ENCODE measurements at regions not wholly inside any gene's neighbourhood (a gene's known extent, or its start where the extent isn't known, plus 50 kb on each side); places are given as distances from the start of the nearest gene placed in this dataset.

DNA sequence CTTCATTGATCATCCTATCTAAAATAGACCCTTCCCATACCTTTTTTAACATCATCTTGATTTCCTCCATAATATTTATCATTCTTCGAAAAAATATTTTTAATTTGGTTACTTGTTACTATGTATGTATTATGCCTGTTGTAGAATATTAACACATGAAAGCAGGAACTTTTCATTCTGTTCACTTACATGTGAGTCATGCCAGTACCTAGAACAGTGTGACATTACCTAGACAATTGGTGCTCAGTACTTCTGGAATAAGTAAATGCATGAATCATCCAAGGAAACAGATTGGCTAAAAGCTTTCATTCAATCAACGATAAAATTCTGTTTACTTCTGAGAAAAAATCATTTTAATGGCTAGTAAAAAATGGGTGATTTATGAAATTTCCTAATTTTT is 76.4 kb downstream of the CXXC4 start:
- Mint-ChIP-seq H3K4me3 (no peak overlapping the region), H3K9me3 (peaks cover 0 to 1% of the 10 kb centered on the region in 2 donors), H3K4me1 (ENCODE audit: low read depth) (no peaks in the 10 kb centered on the region), H3K27me3 (ENCODE audit: low read depth) (no peaks in the 10 kb centered on the region), H3K27ac (no peak overlapping the region), H3K36me3 (ENCODE audit: insufficient read depth in 2 of 2) (no peaks in the 10 kb centered on the region)
- no peak for DNase-seq
- no peak for ATAC-seq (replicated peaks in 1 of 2)

DNA sequence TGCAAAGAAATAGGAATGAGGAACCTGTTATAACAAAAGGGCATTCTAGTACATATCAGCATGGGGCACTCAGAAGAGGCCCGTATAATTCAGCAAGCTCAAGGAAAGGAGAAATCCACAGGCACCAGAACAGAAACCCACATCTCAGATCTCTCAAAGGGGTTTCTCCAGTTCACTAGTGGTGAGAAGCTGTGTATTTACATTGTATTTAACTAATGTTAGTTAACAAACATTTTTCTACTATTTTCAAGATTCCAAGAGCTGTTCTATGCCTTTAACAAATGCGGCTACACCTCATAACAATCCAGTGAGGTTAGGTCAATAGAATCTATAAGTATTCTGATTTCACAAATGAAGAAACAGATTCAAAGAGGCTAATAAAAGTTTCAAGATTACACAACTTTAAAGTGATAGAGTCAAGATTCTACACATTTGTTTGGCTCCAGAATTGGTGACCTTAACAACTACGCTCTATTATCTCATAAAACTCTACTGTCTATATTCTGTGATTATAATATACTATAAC is 77.3 kb downstream of the CXXC4 start:
- Mint-ChIP-seq H3K36me3 (ENCODE audit: insufficient read depth in 2 of 2) (no peaks in the 10 kb centered on the region), H3K4me3 (no peak overlapping the region), H3K4me1 (ENCODE audit: low read depth) (no peaks in the 10 kb centered on the region), H3K27ac (no peak overlapping the region), H3K27me3 (ENCODE audit: low read depth) (no peaks in the 10 kb centered on the region), H3K9me3 (no peaks in the 10 kb centered on the region)
- ATAC-seq (replicated peaks in 1 of 2) (no peak), DNase-seq (no peak)

GRCh38 chr4:104416725-104417356 is 77.9 kb downstream of the CXXC4 start:
- no peak overlapping the region for H3K4me3 Mint-ChIP-seq
- DNase-seq (no peak), ATAC-seq (replicated peaks in 1 of 2) (no peak)
- no peaks in the 10 kb centered on the region for H3K4me1 Mint-ChIP-seq (ENCODE audit: low read depth)
- H3K27me3 Mint-ChIP-seq (ENCODE audit: low read depth), result no peaks in the 10 kb centered on the region
- no peak overlapping the region for H3K27ac Mint-ChIP-seq
- H3K36me3 Mint-ChIP-seq (ENCODE audit: insufficient read depth in 2 of 2), result no peaks in the 10 kb centered on the region
- no peaks in the 10 kb centered on the region for H3K9me3 Mint-ChIP-seq

DNA sequence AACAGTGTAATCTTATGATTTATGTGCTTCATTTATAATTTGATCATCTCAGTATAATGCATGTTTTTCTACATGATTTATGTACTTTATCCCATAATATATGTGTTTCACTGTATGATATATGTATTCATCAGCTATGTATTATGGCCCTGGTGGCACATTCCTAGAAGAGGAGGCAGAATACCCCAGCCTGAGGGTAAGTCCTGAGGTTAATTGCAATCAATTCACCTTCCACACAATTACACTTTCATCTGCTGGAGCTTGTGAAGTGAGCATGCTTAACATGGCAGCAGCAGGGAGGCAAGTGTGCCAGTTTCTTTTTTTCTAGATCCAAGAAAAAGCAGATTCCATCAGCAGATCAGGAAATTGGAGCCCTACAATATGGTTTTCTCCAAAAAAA is 81.2 kb downstream of the CXXC4 start:
- DNase-seq (no peak), ATAC-seq (replicated peaks in 1 of 2) (no peak)
- Mint-ChIP-seq H3K27ac (no peak overlapping the region), H3K4me1 (ENCODE audit: low read depth) (no peaks in the 10 kb centered on the region), H3K36me3 (ENCODE audit: insufficient read depth in 2 of 2) (no peaks in the 10 kb centered on the region), H3K9me3 (no peaks in the 10 kb centered on the region), H3K27me3 (ENCODE audit: low read depth) (no peaks in the 10 kb centered on the region), H3K4me3 (no peak overlapping the region)

- Mint-ChIP-seq H3K4me1 (ENCODE audit: low read depth) (no peaks in the 10 kb centered on the region), H3K27ac (no peak overlapping the region), H3K27me3 (ENCODE audit: low read depth) (no peaks in the 10 kb centered on the region), H3K36me3 (ENCODE audit: insufficient read depth in 2 of 2) (no peaks in the 10 kb centered on the region), H3K4me3 (no peak overlapping the region), H3K9me3 (no peaks in the 10 kb centered on the region)
- ATAC-seq (replicated peaks in 1 of 2) (no peak), DNase-seq (no peak)
Measured at GRCh38 chr4:104412344-104412743, 82.3 kb downstream of the CXXC4 start.

GRCh38 chr4:104411502-104411901 is 83.2 kb downstream of the CXXC4 start:
- ATAC-seq (replicated peaks in 1 of 2) (no peak), DNase-seq (no peak)
- H3K27me3 Mint-ChIP-seq (ENCODE audit: low read depth), result no peaks in the 10 kb centered on the region
- H3K36me3 Mint-ChIP-seq (ENCODE audit: insufficient read depth in 2 of 2), result no peaks in the 10 kb centered on the region
- no peak overlapping the region for H3K4me3 Mint-ChIP-seq
- H3K9me3 Mint-ChIP-seq, result no peaks in the 10 kb centered on the region
- no peak overlapping the region for H3K27ac Mint-ChIP-seq
- no peaks in the 10 kb centered on the region for H3K4me1 Mint-ChIP-seq (ENCODE audit: low read depth)

DNA sequence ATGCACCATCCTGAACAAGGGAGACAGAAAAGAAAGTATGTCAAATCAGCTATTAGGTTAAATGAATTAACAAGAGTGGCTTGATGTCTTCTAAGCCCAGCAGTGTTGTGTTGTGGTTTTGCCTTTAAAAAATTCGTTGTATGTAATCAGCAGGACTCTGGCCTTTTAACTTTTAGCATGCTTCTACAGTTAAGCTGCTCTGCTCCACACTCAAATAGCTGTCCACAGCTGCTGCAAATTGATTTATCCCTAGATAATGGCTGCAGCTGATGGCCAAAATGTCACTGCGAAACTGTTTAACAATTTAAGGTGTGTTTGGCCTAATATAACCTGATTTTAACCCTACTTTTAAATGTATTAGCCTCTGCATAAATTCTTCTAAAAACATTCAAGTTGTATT is 85.8 kb downstream of the CXXC4 start:
- DNase-seq (no peak), ATAC-seq (replicated peaks in 1 of 2) (no peak)
- Mint-ChIP-seq H3K4me3 (no peak overlapping the region), H3K4me1 (ENCODE audit: low read depth) (no peaks in the 10 kb centered on the region), H3K27ac (no peak overlapping the region), H3K9me3 (no peaks in the 10 kb centered on the region), H3K36me3 (ENCODE audit: insufficient read depth in 2 of 2) (no peaks in the 10 kb centered on the region), H3K27me3 (ENCODE audit: low read depth) (no peaks in the 10 kb centered on the region)

- no peak overlapping the region for H3K27ac Mint-ChIP-seq
- H3K9me3 Mint-ChIP-seq, result peaks cover 0 to 4% of the 10 kb centered on the region in 2 donors
Measured at GRCh38 chr4:104404361-104404760, 90.3 kb downstream of the CXXC4 start.

GRCh38 chr4:104395168-104395614 is 99.5 kb downstream of the CXXC4 start:
- Mint-ChIP-seq H3K36me3 (ENCODE audit: insufficient read depth in 2 of 2) (no peaks in the 10 kb centered on the region), H3K4me3 (no peak overlapping the region), H3K4me1 (ENCODE audit: low read depth) (no peaks in the 10 kb centered on the region), H3K27me3 (ENCODE audit: low read depth) (no peaks in the 10 kb centered on the region), H3K9me3 (no peaks in the 10 kb centered on the region), H3K27ac (no peak overlapping the region)
- DNase-seq (no peak), ATAC-seq (replicated peaks in 1 of 2) (no peak)

More at GRCh38 chr4:104404361-104404760, 90.3 kb downstream of the CXXC4 start:
- DNase-seq (no peak), ATAC-seq (replicated peaks in 1 of 2) (no peak)
- peaks cover 0 to 1% of the 10 kb centered on the region in 2 donors for H3K36me3 Mint-ChIP-seq (ENCODE audit: insufficient read depth in 2 of 2)
- H3K27me3 Mint-ChIP-seq (ENCODE audit: low read depth), result no peaks in the 10 kb centered on the region
- H3K4me3 Mint-ChIP-seq, result no peak overlapping the region
- no peaks in the 10 kb centered on the region for H3K4me1 Mint-ChIP-seq (ENCODE audit: low read depth)

GRCh38 chr4:104394406-104395167 is 100.1 kb downstream of the CXXC4 start:
- Mint-ChIP-seq H3K4me3 (no peak overlapping the region), H3K27ac (no peak overlapping the region), H3K4me1 (ENCODE audit: low read depth) (no peaks in the 10 kb centered on the region), H3K36me3 (ENCODE audit: insufficient read depth in 2 of 2) (no peaks in the 10 kb centered on the region), H3K9me3 (no peaks in the 10 kb centered on the region), H3K27me3 (ENCODE audit: low read depth) (no peaks in the 10 kb centered on the region)
- ATAC-seq (replicated peaks in 1 of 2) (no peak), DNase-seq (no peak)

- Mint-ChIP-seq H3K36me3 (ENCODE audit: insufficient read depth in 2 of 2) (no peaks in the 10 kb centered on the region), H3K9me3 (no peaks in the 10 kb centered on the region), H3K27me3 (ENCODE audit: low read depth) (no peaks in the 10 kb centered on the region), H3K27ac (no peak overlapping the region), H3K4me1 (ENCODE audit: low read depth) (no peaks in the 10 kb centered on the region), H3K4me3 (no peak overlapping the region)
- no peak for ATAC-seq (replicated peaks in 1 of 2)
- no peak for DNase-seq
Measured at GRCh38 chr4:104393655-104394324, 100.9 kb downstream of the CXXC4 start.

- no peak for ATAC-seq (replicated peaks in 1 of 2)
Measured at GRCh38 chr4:104385713-104386112, 109.0 kb downstream of the CXXC4 start.

GRCh38 chr4:104382961-104383360 is 111.7 kb downstream of the CXXC4 start:
- ATAC-seq (replicated peaks in 1 of 2), result no peak
- no peaks in the 10 kb centered on the region for H3K4me1 Mint-ChIP-seq (ENCODE audit: low read depth)
- H3K9me3 Mint-ChIP-seq, result peaks cover 2% of the 10 kb centered on the region in 2 donors
- no peaks in the 10 kb centered on the region for H3K36me3 Mint-ChIP-seq (ENCODE audit: insufficient read depth in 2 of 2)
- no peak overlapping the region for H3K4me3 Mint-ChIP-seq
- DNase-seq, result no peak
- no peak overlapping the region for H3K27ac Mint-ChIP-seq
- H3K27me3 Mint-ChIP-seq (ENCODE audit: low read depth), result no peaks in the 10 kb centered on the region

More at GRCh38 chr4:104385713-104386112, 109.0 kb downstream of the CXXC4 start:
- H3K9me3 Mint-ChIP-seq, result peaks cover 2% of the 10 kb centered on the region in 2 donors
- no peaks in the 10 kb centered on the region for H3K36me3 Mint-ChIP-seq (ENCODE audit: insufficient read depth in 2 of 2)
- H3K27ac Mint-ChIP-seq, result no peak overlapping the region
- H3K4me1 Mint-ChIP-seq (ENCODE audit: low read depth), result no peaks in the 10 kb centered on the region
- H3K27me3 Mint-ChIP-seq (ENCODE audit: low read depth), result no peaks in the 10 kb centered on the region
- DNase-seq, result no peak
- H3K4me3 Mint-ChIP-seq, result no peak overlapping the region

All from activated T-cell treated with anti-CD3 and anti-CD28 coated beads, Interleukin-2, amount 50 U/mL, for 72 hours (primary cell).